HG03558 (cell line): ENCODE measurements at regions not wholly inside any gene's neighbourhood (a gene's known extent, or its start where the extent isn't known, plus 50 kb on each side); places are given as distances from the start of the nearest gene placed in this dataset.
A peak's percentile ranks its signal among the peaks of the same experiment; 100 is the strongest.
"Not testable (repeated sequence)": the region's sequence is repeated elsewhere in the genome, so short reads cannot be mapped to it uniquely, and the experiment has no call there.

Experiments
- ATAC-seq: cut with Tn5 transposase; IDR thresholded peaks from one replicate; pipeline ENCODE4 v1.9.1; 2021; ENCODE audit warnings: moderate number of reproducible peaks; ENCODE audit not compliant: unreplicated experiment; ENCODE audit errors: extremely low read depth

DNA sequence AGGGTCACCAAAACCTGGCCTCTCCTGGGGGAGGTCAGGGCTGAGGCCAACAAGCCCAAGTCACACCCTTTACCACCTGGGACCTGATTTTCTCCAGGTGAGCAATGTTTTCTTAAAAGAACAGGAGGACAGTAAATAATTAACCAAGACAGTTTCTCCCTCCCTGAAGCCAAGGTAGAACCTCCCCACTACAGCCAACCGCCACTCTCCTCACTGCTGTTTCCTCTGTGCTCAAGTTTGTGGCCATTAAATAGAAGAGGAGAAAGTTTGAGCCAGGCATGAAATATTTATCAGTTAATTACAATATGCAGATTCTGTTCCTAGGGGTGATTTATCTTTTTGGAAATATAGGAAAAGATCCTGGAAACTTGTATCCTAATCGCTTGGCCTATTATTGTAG, 150.6 kb upstream of the ANKRD20A1 start:
- not testable (repeated sequence) for ATAC-seq

DNA sequence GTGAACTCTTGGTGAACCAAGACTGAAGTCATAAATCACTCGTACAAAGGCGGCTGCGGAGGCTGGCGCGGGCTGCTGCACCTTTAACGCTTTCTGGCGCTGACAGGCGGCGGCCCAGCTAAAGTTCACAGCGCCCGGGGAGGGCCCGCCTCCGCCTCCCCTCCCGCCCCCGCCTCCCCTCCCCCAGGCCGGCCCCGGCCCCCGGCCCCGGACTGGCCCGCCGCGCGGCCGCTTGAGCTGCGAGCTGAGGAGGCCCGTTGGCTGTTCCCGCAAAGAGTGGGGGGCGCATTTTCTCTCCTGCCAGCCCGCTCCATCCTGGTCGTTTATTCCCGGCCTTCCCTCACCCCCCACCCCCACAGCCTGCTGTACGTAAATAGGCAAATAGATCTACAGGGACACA, 147.3 kb upstream of the ANKRD20A1 start:
- not testable (repeated sequence) for ATAC-seq

DNA sequence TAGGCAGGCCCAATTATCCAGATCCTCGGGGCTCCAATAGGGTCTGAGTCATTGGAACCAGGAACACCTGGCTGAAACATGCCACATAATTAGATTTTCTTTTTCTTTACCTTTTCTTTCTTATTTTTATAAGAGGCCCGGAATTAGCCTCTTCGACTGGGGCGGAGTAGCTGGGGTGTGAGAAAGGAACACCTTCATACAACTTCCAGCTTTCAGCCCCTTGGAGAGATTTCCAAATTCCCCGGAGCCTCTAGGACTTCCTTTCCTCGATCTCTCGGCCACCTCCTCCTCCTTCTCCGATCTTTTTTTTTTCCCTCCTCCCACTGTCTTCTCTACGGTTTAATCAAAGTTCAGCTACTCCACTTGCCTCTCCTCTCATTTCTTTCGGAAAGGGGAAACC, 146.8 kb upstream of the ANKRD20A1 start:
- ATAC-seq = not testable (repeated sequence)

DNA sequence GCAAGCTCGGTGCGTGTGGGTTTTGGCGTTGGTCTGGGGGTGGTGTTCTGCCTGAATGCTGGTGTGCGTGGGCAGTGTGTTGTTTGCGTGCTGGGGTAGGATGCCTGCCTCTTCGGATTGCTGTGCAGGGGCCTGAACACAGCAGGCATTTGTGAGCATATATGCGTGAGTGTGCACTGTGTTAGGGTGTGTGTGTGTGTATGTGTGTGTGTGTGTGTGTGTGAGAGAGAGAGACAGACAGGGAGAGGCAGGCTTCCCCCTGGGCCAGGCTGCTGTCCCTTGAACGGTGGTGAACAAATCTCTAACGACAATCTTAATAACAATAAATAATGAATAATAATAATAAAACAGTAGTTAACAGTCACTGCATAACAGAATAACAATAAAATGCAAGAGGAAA, 145.8 kb upstream of the ANKRD20A1 start:
- not testable (repeated sequence) for ATAC-seq

DNA sequence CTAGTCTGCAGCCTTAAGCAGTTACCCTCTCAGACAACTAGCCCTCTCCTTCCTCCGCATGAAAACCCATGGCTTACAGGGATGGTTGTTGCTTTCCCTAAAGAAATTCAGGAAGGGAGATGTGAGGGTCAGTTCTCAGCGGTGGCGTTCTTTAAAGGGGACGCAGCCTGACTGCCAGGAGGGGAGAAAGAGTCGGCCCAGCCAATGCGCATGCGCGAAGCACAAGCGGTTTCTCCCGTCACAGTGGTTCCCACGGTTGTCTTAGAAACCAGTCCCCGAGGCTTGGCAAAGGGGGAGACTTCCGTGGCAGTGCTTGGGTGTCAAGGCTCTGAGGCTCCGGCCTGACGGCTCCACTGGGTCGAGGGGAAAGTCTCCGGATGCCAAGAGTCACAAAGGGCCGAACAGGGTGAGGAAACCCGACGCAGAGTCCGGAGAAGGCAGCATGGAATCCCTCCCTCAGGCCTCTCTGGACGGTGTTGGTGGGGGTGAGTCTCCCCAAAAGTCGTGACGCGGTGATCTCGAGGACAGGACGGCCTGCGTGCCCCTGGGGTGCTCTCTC, 140.8 kb upstream of the ANKRD20A1 start:
- not testable (repeated sequence) for ATAC-seq

DNA sequence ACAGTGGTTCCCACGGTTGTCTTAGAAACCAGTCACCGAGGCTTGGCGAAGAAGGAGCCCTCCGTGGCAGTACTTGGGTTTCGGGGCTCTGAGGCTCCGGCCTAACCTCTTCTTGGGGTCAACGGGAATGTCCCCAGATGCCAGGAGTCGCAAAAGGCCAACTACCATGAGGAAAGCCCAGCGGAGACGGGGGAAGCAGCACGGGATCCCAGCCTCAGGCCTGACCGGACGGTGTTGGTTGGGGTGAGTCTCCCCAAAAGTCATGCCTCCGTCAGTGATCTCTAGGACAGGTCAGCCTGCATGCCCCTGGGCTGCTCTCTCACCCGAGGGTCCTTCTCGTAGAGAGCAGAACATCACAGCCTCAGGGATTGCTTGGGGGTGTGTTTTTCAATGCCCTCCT, 138.2 kb upstream of the ANKRD20A1 start:
- ATAC-seq = not testable (repeated sequence)

DNA sequence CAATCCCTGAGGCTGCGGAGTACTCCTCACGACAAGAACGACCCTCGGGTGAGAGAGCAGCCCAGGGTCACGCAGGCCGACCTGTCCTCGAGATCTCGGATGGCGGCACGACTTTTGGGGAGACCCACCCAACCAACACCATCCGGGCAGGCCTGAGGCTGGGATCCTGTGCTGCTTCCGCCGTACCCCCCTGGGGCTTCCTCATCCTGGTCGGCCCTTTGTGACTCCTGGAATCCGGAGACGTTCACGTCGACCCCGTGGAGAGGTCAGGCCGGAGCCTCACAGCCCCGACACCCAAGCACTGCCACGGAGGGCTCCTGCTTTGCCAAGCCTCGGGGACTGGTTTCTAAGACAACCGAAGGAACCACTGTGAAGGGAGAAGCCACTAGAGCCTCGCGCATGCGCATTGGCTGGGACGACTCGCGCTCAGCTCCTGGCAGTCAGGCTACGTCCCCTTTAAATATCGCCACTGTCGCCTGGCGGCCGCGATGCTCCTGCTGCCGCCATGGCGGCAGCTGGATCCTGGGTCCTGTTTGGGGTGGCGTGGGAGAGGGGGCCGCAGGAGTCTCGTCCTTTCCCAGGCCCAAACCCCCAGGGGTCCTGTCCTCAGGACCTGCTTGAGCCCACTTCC, 136.2 kb upstream of the ANKRD20A1 start:
- ATAC-seq = peak; percentile 70

DNA sequence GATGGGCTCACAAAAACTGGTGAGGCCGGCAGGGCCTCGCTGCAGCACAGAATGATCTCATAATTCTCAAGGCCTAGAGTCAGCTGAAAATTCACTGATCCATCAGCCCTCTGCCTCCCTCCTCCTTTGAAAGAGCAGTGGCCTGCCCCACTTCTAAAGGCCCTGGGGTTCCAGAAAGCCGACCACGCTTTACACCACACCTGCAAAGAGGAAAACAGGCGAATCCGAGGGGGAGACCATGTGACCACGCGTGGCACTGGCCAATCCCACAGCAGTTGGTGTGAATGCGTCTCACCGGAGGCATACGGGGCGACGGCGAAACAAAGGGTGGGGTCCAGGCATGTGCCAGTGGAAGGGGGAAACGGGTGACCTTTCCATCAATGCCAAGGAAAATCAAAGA, 135.5 kb upstream of the ANKRD20A1 start:
- ATAC-seq = not testable (repeated sequence)

DNA sequence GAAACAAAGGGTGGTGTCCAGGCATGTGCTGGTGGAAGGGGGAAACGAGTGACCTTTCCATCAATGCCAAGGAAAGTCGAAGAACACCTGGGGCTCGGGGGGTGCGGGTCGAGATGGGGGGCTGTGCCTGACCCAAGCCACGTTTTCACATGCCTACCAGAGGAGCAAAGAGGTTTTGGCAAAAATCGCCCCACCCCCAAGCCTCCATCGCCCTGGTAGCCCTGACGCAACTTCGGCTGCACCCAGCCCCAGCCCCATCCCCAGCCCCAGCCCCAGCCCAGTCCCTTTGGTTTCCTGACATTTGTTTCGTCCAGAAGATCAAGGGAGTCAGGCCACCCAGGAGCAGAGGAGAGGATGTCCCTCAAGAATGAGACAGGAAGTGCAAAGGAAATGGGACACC, 133.8 kb upstream of the ANKRD20A1 start:
- ATAC-seq = not testable (repeated sequence)

DNA sequence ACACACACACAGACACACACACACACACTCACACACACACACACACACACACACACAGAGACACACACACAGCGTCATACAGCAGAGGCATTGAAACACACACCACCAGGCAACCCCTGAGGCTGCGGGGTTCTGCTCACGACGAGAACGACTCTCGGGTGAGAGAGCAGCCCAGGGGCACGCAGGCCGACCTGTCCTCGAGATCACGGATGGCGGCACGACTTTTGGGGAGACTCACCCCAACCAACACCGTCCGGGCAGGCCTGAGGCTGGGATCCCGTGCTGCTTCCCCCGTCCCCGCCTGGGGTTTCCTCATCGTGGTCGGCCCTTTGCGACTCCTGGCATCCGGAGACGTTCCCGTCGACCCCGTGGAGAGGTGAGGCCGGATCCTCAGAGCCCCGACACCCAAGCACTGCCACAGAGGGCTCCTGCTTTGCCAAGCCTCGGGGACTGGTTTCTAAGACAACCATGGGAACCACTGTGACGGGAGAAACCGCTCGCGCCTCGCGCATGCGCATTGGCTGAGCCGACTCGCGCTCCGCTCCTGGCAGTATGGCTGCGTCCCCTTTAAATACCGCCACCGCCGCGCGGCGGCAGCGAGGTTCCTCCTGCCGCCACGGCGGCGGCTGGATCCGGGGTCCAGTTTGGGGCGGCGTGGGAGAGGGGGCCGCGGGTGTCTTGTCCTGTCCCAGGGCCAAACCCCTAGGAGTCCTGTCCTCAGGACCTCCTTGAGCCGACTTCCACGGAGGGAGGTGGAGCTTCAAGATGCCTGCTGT, 132.3 kb upstream of the ANKRD20A1 start:
- ATAC-seq = peak; percentile 38

DNA sequence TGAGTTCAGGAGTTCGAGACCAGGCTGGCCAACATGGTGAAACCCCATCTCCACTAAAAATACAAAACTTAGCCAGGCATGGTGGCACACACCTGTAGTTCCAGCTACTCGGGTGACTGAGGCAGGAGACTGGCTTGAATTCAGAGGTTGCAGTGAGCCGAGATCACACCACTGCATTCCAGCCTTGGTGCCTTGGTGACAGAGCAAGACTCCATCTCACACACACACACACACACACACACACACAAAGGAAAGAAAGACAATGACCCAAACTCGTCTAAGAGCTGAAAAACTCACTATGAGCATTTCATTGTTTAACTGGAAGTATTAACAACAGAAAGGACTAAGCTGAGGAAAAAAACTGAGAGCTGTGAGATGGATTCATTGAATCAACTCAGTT, 95.6 kb upstream of the ANKRD20A1 start:
- ATAC-seq = not testable (repeated sequence)

DNA sequence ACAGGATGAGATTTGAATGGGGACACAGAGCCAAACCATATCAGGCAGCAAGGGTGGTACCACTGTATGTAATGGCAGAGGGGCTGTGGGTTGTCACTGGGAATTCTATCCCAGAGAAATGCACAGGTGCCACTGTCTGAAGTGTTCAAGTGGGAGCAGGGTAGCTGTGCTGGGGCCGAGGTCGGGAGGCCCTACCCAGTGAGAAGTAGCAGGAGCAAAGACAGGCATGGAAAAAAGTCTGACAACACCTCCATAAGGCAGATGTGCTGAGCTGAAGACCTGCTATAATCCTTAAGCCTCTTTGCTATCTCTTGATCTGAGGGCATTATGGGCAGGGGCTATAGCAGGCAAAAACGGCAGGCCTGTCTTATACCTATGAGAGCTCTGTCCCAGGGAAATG, 86.9 kb upstream of the ANKRD20A1 start:
- ATAC-seq = not testable (repeated sequence)

DNA sequence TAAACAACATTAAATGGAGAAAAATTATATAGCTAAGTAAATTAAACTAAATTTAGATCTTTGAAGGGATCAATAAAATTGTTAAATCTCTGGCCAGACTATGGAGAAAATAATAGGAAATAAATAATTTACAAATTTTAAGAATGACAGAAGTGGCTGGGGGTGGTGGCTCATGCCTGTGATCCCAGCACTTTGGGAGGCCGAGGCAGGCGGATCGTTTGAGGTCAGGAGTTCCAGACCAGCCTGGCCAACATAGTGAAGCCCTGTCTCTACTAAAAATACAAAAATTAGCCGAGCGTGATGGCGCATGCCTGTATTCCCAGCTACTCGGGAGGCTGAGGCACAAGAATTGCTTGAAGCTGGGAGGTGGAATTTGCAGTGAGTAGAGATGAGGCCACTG, 58.6 kb upstream of the ANKRD20A1 start:
- ATAC-seq = not testable (repeated sequence)
